Left kidney (tissue), 1 donor: ENCODE measurements at regions not wholly inside any gene's neighbourhood (a gene's known extent, or its start where the extent isn't known, plus 50 kb on each side); places are given as distances from the start of the nearest gene placed in this dataset.
A peak's percentile ranks its signal among the peaks of the same experiment; 100 is the strongest.
"Not testable (repeated sequence)": the region's sequence is repeated elsewhere in the genome, so short reads cannot be mapped to it uniquely, and the experiment has no call there.

Source experiments
- DNase-seq: peaks from one replicate; pipeline ENCODE4 v3.0.0-alpha.2; 2013

DNA sequence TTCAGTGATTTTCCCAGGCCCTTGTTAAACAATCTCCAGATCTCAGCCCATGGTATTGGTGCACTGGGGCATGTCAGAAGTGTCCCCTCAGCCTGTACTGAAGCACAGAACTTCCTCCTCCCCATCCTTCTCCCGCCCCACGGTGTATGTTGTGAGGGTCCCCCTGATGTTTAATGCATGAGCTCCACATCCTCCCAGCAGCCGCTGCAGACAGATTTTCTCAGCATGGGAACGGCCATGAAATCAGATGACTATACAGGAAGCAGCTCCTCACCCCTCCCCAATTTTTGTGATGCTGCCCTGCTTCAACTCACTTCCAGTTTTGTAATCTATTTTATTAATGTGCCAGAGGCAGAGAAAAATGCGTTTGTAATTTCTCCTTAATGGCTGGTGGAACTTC is 406.0 kb downstream of the MIAT start:
- no peak for DNase-seq

DNA sequence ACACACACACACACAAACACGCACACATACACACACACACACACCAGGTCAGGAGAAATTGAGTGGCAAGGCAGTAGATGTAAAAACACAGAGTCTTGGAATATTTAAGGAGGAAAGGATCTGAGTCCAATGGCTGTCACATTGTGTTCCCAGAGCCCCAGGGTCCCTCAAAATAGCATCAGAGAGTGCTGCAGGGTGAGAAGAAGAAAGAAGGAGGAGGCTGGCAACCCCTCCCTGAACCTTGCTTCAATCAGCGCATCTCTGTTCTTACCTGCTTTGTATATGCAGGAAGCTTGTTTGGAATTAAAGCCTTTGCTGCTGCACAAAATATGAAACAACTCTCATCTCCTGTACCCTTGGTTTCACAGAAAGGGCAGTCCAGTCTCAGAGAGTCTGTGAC is 406.5 kb downstream of the MIAT start:
- DNase-seq = no peak

DNA sequence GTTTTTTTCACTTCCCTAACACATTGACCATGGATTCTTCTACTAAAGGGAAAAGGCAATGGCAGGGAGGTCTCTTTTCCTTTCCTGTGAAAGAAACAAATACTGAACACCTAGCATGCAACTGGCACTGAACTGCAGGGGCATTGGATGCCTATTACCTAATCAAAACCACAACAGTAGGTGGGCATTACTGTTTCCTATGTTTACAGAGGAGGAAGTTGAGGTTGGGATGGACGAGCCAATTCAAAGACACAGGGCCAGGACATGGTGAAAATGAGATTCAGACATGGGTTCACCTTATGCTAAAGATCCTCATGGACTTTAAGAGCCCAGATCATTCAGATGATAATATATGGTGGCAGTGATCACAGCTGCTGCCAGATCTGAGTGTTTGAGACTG is 407.0 kb downstream of the MIAT start:
- DNase-seq = no peak

DNA sequence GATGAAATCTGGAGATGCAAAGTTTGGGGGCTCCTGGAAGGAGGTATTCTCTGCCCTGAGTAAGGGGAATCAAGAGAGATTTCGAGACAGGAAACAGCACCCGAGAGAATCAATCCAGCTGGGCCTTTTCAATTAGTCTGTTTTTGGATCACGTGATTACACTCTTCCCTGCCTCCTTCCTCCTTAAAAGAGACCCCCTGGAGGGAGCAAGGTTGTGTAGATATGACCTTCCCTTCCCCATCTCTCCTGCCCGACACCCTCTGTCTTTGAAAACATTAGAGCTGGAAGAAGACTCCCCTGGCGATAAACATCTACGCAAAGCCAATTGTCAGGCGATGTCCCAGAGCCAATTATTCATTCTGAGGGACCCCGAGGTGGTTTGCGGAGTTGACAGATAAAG is 407.9 kb downstream of the MIAT start:
- peak; percentile 15 for DNase-seq

DNA sequence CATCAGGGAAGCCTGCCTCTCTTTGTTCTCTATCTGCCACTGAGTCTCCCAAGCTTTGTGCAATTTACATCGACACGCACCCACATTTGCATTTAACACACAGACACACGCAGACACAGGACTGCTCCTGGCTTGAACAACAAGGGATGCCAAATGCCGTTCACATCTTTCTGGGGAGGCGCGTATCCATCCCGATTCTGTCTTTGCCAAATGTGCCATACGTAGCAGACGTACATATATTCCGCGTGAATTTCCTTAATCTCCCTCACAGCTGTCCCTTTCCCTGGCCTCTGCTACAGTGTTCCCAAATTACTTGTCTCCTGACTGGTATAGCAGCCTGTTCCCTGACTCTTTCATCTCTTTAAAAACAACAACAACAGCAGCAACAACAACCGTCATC is 409.5 kb downstream of the MIAT start:
- DNase-seq = no peak

DNA sequence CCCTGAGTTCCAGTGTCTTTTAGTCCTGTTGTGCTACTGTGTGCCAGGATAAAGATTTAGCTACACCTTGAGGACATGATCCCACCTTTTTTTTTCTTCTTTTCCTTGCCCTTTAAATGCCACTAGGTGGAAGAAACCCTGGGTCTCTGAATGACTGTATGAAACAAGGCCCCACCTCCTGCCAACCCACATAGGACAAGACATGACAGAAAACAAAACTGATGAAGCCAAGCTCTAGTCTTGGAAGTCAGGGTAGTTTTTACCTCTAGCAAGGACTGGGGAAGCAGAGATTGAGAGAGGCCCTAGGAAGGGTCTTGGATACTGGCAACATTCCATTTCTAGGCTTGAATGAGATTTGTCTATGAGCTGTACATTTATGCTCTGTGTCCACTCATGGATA is 410.7 kb downstream of the MIAT start:
- no peak for DNase-seq

DNA sequence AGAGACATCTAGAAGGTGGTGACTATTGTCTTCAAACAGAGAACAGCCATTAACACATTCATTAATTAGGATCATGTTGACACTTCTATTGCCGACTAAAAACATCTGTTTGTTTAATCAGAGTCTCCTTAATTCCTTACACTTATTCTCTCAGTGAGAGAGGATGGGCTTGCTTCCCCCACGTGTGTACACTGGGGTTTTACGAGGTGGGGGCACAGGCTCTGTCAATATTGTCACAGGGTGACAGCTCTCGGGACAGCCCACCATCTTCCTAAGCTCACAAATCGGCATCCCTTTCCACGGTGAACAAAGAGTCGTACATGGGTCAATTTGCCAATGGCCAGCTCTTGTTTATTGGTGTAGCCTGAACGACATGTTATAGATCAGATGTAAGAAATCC is 413.2 kb downstream of the MIAT start:
- DNase-seq = no peak

DNA sequence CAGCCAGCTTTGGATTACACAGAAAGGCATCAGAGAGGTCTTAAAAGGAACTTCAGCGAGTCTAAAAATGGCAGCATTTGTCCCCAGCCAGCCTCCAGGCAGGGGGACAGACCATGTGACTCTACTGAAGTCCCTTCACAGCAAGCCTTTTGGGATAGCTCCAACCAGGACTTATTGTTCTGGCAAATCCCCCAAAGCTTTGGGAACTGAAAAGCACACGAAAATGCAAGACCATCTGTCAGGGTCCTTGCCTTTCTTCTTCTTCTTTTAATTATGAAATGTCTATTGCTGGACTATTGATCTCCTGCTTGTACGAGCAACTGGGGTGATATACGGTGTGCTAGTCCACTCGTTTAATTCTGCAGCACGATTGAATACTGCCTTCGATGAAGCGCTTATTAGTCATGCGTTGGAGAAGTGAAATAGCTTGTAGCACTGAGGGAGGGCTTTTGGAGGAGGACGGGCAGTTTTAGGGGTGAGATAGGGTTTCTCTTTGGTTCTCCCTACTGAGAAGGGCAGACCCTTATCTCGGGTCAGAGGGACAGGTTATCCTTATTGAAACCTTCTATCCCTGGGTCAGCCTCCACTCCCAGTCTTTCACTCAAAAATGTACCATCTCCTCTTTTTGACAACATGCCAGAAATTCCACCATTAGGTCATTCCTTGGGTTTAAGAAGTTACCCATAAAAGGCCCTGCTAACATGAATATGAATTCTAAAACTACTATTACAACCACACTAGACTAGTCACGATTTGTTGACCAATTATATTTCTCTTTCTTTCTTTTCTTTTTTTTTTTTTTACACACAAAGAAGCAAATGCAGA is 416.4 kb downstream of the MIAT start:
- no peak for DNase-seq

DNA sequence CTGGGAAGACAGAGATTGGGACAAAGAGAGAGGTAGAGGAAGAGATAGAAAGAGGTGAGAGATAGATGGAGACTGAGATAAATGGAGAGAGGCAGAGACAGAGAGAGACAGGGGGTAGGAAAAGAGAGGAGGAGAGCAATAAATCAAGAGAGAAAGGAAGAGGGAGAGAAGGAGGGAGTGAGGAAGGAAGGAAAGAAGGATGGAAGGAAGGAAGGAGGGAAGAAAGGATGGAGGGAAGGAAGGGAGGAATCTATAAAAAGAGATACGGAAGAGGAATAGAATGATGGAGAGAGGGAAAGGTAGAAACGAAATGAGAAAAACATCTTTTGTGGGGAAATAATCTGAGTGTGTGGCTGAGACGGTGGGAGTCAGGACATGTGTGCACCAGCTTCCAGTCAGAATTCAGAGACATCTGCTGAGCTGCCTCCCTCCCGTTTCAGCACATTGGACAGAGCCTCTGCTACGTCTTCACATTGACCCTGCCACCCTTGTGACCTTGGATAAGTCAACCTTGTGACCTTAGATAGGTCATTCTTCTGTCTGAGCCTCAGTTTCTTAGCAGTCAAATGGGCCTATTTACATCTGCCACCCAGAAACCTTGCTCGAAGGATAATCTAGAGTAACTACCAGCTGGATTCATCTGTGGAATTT is 417.8 kb downstream of the MIAT start:
- DNase-seq = no peak

DNA sequence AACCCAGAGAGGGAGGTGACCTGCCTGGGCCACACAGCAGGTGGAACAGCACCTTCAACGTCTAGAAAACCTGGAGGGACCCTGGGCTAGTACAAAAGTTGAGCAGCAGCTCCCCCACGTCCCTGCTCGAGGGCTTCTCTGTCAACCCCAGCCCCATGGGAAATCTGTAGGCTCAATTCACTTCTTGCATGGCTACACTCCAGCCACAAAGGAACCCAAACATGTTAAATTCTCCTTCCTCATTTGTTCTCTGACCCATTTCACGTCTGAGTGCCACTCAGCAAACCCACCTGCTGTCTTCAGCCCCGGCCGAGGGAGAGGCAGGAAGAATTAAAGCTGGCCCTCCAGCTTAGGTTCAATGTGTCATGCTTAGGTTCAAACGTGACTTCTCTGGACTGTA is 418.5 kb downstream of the MIAT start:
- DNase-seq = no peak

DNA sequence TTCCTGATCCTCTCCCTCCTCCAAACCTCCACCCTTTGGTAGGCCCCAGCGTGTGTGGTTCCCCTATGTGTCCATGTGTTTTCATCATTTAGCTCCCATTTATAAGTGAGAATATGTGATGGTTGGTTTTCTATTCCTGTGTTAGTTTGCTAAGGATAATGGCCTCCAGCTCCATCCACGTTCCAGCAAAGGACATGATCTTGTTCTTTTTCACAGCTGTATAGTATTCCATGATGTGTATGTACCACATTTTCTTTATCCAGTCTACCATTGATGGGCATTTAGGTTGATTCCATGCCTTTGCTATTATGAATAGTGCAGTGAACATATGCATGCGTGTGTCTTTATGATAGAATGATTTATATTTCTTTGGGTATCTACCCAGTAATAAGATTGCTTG is 420.7 kb downstream of the MIAT start:
- not testable (repeated sequence) for DNase-seq

DNA sequence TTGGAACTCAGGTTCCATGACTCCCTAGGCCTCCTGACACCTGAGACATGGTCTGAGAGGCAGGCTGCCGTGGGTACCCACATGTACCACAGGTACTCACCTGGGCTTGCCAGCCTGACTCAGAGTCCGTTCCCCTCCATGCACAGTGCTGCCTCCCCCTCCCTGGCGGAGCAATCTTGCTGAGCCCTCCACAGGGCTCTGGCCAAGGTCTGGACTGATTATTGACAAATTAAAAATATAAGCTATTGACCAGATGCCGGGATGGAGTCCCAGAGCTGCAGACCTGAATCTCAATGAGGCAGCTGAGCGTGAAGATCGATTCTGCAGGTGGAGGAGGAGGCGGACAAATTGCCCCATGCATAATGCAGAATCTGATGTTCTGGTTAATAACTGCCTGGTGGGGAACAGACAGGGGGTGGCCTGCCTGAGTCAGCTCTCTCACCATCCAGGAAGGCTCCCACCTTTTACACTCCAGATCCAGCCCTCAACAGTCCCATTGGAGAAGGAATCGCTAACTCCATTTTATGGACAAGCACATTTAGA is 422.7 kb downstream of the MIAT start:
- no peak for DNase-seq

DNA sequence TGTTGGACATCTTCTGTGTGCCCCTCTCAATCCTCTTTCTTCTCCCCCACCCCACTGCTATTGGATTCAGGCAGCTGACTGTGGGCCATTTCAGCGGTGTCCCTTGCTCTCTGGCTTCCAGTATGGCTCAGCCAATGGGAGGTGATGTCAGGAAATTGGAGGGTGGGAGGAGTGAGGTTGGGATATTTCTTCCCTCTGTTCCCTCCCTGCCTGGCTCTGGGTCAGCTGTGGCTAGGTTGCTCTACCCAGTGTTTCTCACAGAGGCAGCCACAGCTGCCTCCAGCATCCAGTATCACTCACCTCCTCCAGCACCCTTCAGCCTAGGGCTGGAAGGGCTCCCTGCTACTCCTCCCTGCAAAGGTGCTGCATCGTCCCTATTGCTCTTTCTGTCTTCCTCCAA is 423.5 kb downstream of the MIAT start:
- no peak for DNase-seq

DNA sequence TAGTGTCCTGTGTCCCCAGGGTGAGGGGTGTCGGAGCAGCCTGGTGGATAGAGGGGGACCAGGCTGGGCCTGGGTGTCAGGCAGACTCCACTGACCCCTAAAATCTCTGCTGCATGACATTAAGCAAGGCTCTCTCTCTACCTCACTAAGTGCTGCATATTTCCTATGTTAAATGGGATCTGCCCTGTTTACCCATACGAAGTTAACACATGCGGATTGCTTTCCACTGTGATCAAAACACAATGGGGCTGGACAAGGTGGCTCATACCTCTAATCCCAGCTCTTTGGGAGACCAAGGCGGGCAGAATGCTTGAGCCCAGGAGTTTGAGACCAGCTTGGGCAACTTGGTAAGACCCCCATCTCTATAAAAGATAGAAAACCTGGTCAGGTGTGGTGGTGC is 426.2 kb downstream of the MIAT start:
- DNase-seq = no peak

DNA sequence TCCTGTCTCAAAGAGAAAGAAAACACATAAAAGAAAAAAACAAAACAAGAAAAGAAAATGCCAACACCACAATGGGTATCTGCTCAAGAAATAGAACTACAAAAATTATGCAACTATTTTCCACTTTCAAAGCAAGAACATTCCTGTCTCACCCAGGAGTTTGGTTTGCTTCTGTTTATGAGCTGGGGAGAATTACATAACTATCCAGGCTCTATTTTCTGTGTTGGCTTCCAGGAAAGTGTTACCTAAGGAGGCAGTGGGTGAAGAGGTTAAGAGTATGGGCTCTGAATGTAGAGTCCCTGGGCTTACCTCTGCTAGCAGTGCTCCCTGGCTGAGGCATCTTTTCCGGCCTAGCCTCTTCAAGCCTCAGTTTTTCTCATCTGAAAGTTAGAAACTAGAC is 426.7 kb downstream of the MIAT start:
- no peak for DNase-seq

DNA sequence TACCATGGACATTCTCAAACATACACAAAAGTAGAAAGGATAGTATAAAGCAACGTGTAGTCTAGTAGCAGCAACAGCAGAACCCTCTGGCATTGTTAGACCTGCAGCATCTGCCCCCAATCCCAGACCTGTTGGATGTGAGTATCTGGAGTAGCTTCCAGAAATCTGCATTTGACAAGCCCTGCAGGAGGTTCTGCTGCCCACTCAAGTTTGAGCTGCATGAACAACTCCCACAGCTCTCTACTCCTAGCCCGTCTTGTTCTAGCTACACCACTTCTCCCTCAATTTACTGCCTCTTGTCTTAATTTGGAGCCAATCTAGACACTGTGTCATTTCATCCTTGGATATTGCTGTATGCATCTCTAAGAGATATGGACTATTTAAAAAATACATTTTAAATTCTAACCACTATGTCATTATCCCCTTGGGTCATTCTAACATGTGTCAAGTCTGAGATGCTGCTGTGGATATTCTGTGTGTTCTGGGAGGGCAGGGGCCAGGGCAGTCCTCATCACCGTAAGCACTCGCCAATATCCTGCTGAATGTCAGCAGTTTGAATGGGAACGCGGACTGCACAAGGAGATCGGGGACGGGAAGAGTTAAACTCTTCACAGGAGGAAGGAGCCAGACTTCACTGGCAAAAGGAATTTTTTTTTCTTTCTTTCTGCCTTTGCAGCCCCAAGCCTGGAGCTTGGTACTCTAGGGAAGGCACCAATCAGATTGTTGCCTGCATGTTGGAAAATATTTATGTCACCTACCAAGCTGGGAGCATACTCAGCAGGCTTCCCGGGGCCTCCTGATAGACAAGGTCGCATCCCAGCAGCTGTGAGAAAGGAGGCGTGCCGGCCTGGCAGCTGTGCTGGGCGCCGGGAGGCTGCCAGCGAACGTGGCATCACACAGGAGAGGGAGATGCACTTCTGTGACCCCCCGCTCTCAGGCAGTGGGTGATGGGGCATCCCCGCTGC is 429.0 kb downstream of the MIAT start:
- no peak for DNase-seq

DNA sequence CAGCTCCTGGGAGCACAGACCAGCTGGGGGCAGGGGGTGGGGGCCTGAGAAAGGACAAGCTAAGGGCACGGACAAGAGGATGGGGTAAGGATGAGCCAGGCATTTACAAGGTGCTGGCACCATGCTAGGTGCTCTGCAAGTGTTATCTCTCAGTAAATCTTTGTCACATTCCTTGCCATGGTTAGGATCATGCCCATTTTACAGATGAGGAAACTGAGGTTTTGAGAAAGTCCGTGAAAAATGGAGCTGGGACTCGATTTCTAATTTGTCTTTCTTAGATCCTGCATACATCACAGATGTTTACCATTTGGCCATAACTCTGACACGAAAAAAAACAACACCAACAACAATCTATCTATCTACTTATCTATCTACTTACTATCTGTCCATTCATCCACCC is 429.7 kb downstream of the MIAT start:
- no peak for DNase-seq

DNA sequence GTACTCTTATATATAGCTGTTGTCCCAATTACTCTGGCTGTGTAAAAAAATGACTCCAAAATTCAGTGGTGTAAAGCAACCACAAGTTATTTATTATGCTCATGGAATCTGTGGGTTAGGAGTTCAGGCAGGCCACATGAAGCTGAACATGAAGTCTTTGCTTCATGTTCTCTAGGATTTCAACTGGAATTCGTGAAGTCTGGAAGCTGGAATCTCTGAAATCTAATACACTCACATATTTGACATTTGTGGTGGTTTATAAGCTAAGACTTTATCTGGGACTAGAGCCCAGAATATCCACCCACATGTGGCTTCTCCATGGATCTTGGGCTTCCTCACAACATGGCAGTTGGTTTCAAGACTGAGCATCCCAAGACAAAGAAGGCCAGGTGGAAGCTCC is 430.6 kb downstream of the MIAT start:
- no peak for DNase-seq

DNA sequence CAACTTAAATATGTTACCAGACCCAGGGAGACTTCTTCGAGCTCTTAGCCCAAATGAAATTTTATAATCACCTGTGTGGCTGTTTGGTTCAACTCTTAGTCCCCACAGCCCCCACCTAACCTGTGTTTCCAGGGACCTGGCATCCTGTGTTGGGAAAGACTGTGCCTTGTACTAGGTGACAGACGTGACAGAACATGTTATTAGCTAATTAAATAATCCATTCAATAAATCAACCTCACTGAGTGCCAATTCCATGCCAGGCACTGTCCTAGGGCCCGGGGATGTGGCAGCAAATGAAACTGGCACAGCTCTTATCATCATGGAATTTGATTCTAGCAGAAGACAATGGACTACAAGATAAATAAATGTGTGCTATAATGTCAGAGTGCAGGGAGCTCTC is 431.9 kb downstream of the MIAT start:
- no peak for DNase-seq

DNA sequence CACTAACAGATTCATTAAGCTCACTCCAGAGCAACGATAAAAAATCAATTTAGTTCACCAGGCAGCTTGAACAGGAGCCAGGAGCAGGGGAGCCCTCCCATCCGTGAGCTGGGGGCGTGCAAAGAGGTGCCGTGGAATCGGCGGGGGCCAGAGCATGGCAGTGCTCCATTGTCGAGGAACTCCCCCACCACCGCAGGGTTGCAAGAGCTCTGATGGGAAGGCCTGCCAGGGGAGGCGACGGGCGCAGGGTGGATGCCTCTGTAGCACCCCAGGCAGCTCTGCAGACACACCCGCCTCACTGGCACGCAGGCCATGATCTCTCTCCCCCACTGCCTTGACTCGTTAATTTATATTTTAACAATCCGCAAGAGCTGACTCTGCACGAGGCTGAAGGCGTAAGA is 433.2 kb downstream of the MIAT start:
- no peak for DNase-seq

DNA sequence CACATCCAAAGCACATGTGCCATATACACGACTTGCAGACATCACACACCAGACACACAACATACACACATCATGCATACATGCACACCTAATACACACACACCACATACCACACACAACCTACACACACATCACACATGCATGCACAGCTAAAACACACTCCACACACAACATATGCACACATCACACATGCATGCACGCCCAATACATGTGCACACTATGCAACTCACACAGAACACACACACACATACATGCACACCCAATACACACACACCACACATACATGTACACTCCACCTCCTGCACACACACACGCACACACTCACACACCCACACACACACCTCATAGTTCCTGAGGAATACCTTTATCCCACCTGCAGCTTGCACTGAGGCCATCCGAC is 436.0 kb downstream of the MIAT start:
- DNase-seq = no peak

DNA sequence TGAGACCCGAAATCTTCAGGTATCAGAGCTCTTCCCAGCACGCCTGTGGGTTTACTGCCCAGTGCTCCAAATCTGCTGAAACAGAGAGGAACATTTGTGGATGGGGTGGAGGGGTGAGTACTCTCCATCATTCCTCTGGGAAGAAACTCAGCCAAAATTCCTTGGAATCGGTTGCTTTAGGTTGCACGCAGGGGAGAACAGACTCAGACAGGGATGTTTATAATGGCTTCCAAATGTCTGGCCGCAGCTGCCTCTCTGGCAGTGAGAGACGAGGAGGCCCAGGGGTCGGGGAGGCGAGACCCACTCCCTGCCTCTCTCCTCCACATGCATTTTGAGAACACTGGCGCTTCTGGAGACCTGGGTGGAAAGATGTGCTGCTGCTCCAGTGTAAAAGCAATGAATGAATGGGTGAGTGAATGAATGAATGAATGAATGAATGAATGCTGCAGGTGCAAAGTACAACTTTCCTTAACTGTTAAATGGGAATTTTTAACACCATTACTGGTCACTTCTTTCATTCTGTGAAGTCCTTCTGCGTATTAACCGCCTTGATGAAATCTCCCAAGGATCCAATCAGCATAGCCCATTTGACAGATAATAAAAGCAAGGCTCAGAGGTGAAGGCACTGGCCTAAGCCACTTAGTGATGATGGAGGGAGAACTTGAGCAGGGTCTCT is 437.4 kb downstream of the MIAT start:
- DNase-seq = no peak
